GM19468 (cell line): ENCODE measurements at regions not wholly inside any gene's neighbourhood (a gene's known extent, or its start where the extent isn't known, plus 50 kb on each side); places are given as distances from the start of the nearest gene placed in this dataset.

Experiments
- ATAC-seq: cut with Tn5 transposase; IDR thresholded peaks from one replicate; pipeline ENCODE4 v1.9.1; 2021; ENCODE audit warnings: mild to moderate bottlenecking, moderate library complexity, moderate number of reproducible peaks; ENCODE audit not compliant: unreplicated experiment; ENCODE audit errors: extremely low read depth

DNA sequence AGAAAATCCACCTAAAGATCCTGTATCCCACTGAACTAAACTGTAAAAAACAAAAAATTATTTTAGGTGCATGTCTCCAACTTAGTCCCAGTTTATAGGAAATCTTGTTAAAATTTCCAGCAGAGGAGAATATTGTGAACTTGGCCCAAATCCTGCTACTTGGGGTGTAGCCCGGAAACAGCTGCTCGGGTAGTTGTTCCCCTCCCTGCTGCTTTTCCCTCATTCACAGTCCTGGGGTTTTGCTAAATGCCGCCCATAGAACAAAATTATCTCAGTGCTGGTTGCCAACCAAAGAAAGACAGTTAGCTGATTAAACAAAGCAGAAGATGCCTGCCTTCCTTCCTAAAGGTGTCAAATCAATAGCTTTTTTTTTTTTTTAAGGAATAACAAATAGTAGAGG lies 330.5 kb upstream of the KLF12 start:
- ATAC-seq, result no peak

DNA sequence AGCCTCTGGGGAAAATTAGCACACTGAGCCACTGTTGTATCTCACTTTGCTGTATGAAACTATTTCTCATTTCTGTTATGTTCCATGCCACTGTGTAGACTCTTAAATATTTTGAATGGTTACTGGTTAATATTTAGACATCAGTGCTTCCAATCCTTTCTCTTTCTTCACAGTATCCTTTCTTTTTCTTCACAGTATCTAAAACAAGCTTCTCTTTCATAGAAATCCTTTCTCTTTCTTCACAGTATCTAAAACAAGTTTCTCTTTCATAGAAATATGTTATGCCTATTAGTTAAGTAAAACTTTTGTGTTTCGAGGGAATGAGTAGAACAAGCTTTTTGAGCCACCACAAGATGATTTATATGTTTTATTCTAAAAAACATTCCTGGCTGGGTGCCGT lies 326.8 kb upstream of the KLF12 start:
- no peak for ATAC-seq

DNA sequence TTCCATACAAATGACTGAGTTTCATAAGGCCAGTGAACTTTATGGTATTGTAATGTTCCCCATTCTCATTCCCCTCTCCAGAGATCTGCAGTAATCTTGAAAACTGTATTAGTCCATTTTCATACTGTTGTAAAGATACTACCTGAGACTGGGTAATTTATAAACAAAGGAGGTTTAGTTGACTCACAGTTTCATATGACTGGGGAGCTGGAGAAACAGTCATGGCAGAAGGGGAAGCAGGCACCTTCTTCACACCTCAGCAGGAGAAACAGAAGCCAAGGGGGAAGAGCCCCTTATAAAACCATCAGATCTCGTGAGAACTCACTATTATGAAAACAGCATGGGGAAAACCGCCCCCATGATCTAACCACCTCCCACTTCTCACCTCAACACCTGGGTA lies 318.7 kb upstream of the KLF12 start:
- no peak for ATAC-seq

DNA sequence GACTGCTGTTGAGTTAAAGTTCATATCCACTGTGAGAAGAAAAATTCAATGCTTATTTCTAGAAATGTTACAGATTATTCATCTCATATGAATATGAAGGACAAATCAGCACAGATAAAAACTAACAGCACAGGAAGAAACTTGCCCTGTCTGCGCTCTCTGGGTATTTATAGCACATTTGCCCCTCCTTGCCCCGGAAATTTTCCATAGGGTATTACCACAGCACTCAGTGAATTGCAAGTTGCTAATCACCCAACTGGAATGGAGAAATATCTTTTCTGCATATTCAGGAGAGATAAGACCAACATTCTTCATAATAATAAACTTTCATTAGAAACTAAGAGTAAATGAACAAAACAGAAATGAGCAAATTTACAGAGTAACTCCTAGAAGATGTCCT lies 318.0 kb upstream of the KLF12 start:
- no peak for ATAC-seq

DNA sequence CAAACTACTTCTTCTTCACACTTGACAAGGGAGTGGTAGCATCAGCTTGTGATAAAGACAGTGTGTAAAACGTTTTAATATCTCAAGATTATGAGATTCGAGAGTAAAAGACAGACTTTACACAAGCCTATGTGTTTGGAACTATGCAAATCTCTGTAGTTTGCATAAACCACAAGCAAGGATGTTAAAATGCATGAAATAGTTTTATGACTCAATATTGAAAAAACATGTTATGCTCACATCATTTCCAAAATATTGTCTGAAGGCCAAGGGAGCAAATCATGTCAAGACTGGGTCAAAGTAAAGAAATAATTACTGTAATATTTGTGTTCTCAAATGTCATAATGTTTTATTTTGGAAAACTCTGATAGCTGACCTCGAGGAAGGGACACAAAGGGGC lies 316.8 kb upstream of the KLF12 start:
- no peak for ATAC-seq

DNA sequence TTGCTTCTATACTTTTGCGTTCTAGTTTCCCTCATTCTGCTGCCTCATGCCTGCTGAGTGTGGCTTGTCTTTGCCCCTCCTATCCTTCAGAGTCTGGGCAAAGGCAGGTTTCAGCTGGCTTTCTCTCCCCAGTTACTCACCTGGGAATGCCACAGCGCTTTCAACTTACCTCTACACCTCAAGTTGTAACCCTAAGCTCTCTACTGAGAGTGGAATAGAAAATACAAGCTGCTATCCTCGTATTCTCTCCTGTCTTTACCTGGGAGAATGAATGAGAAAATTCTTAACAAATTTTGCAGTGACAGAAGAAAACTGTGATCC lies 316.3 kb upstream of the KLF12 start:
- no peak for ATAC-seq

DNA sequence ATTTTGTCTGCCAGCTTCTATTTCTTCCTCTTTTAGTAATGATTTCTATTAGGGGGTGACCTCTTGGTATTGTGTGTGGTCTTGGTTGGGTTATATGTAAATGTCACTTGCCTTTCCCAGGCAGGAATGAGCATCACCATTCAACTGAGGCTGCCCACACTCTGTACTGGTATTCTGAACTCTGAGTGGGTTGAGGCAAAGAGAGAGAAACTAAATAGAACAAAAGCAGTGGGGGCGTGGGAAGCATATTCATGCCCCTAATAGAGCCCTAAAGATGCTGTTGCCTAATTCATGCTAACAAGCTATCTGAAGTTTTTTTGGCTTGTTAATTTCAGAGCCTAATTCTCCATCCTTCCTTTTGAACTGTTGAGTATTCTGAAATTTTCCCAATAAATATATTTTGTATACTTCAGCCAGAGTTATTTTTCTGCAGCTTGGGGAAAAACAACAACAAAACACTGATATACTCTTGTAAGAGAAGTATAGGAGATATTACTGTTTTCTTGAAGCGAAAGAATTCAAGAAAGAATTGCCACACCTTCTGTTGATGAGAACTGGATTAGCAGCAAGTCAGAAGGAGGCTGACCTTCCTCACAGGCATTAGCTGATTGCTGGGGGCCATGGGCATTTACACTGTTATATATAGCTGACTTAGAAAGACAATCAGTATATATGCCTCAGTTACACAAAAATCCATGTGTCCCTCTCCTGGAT lies 315.8 kb upstream of the KLF12 start:
- ATAC-seq, result no peak

DNA sequence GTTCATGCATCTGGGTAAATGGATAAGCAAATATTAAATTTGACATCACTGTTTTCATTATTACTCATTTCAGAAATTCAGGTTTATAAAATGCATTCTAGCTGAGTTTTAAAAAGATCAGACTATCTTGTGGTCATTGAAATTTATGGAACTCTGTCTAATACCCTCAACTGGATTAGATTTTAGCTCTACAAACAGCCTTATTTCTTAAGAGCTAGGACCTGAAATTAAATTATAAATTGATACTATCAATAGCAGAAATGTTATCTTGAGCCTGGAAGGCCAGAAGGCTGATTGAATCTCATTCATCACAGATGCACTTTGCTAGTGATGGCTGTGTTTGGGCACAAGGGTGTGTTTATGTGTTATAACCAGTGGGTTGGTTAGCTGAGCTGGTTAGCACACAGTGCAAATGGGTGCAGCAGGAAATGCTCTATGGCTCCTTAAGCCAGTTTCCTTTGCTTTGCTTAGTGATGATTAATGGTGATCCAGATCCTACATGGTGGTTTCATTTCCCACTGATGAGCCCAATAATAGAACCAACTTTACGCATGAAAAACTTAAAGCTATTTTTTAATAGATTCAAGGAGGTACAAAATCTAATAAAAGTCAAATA lies 310.8 kb upstream of the KLF12 start:
- ATAC-seq, result no peak

DNA sequence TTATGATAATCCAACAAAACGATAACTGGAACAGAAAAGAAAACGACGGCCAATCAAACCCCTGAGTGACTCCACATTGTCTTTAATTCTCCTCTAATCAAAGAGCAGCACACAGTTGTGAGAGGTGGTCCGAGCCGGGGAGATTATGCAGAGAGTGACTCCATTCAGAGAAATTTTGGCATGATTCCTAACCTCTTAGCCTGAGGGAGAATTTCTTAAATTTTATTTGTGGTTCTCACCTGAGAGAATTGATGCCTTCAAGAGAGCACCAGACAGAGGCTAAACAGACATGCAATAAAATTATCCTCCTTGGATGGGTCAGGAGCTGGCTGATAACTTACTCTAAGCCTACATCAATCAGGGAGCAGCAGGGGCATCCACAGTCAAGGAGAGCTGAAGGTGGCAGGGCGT lies 310.0 kb upstream of the KLF12 start:
- no peak for ATAC-seq

DNA sequence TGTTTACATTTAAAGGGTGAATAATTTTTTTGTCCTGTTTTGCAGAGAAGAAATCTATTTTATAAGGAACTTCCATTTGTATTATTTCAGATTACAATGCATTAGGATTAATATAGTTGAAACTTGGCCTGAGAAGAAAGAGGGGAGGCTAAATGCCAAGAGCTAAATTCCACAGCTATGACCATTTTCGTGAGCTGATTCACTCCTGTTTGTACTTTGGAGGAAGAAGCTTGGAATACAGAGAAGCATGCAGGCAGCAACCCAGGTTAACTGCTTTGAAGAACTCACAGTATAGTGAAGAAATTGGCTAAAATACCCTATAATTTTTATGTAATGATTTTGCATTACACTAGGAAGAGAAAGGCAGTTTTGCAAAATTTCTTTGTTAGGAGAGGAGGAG lies 309.4 kb upstream of the KLF12 start:
- ATAC-seq, result no peak

DNA sequence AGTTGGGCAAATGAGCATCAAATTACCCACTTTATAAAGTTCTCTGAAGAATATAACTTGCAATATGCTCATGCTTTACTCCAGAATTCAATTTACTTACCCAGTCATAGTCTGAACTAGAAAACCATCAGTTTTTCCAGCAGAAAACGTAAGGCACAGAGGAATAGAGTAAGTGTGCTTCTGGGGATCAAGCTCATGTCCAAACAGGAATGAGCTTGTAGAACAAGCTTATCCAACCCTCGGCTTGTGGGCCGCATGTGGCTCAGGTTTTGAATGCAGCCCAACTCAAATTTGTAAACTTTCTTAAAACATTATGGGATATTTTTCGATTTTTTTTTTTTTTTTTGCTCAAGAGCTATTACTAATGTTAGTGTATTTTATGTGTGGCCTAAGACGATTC lies 308.5 kb upstream of the KLF12 start:
- ATAC-seq, result no peak

DNA sequence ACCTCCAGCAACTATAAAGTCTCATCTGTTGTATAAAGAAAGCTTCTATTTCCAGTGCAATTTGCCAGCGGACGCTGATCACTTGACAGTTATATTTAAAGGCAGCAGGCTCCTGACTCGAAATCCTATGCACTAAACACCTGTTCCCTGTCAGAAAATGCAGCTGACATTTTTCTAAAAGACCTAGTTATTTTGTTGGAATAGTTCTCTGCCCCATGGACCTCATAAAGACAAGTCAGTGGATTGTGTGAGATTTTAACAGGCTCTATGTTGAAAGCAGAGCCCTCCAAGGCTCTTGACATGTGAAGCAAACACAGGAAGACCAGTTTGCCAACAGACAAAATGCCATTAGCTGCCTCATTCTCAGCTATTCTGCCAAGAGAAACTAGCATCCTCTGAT lies 304.7 kb upstream of the KLF12 start:
- no peak for ATAC-seq

DNA sequence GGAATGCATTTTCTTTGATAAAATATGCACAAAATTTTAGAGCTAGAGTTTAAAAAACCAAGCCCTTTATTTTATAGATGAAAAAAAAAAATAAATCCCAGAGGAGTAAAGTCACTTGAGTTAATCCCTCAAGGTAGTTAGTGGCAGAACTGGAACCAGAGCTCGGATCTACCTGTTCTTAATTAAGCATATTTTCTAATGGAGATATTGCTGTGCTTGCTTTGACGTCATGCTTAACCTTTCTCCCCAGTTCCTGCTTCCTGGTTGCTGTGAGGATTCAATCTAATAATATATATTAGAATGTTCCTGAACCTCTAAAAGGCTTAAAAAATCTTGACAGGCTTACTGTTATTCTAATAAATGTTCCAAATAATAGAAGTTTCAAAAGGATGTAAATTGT lies 300.6 kb upstream of the KLF12 start:
- no peak for ATAC-seq

DNA sequence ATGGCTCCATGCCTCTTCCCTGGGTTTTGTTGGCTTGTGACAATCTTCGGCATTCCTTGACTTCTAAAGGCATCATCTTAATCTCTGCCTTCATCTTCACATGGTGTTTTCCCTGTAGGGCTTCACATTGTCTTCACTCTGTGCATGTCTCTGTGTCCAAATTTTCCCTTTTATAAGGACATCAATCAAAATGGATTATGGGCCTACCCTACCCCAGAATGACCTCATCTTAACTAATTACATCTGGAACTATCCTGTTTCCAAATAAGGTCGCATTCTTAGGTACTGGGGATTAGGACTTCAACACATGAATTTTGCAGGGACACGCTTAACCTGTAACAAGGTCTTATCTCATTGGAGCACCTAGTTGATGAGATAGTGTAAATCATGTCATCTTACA lies 290.3 kb upstream of the KLF12 start:
- no peak for ATAC-seq

DNA sequence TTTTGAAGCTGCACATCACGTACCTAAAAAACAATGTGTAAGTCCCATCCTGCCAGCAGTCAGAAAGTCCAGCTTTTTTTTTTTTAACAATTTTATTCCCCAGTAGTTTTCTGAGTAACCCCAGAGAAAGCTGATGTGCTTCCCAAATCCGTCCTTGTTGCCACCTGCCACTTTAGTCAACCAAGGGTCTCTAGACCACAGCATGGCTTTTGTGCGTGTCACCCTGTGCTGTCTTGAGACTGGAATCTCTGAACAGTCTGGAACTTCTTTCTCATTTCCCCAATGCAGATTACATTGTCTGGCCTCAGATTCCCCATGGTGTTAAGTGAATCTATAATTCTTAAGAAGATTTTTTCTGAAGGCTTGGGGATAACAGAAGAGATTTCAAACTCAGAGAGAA lies 289.2 kb upstream of the KLF12 start:
- ATAC-seq, result no peak

DNA sequence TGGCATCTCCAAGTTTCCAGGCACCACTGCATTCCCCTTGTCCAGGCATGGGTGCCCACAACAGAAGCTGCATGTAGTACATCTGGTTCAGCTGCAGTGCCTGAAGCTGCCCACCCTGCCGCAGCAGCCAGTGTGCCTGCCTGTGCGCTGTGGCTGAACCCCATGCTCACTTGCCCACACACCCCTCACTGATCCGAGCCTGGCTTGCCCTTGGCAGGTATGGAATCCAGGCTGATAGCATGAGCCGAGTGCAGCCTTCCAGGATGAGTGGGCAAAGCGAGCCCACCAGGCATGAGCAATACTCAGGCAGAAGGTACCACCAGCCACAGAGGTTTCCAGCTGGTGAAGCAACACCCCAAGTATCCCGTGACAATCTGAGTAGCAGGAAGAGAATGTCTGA lies 280.3 kb upstream of the KLF12 start:
- ATAC-seq, result no peak

DNA sequence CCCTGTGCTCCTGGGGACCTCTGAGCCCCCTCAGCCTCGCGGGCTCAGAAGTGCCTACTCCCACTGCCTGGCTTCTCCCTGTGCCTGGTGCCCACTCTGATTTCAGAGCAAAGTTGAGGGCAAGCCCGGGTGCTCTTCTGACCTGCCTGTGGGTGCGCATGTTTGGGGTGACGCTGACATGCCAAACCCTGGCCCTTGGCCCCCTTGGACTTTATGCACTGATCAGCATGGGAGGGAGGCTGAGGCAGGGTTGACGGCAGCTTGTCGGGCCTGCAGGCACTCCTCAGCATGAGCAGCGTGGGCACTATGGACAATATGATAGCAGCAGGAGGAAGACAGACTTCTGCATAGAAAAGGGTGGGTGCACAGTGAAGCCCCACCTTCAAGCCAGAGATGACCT lies 279.3 kb upstream of the KLF12 start:
- ATAC-seq, result no peak

DNA sequence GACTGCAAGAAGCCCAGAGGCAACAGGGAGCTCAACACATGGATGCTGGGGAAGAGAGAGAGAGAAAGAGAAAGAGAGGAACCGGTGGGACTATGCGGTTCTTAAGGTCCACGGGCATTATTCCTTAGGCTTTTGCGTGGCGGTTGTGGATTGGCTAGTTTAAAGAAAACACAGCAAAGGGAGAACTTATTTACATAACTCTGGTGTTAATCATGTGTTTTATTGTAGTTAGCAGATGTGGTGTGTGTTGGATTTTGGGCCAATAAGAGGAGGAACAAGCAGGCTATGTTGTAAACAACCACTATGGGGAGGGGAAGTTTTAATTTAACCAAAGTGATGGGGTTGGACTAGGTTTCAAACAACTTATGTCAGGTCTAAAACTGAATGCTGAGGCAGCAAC lies 275.3 kb upstream of the KLF12 start:
- ATAC-seq, result no peak

DNA sequence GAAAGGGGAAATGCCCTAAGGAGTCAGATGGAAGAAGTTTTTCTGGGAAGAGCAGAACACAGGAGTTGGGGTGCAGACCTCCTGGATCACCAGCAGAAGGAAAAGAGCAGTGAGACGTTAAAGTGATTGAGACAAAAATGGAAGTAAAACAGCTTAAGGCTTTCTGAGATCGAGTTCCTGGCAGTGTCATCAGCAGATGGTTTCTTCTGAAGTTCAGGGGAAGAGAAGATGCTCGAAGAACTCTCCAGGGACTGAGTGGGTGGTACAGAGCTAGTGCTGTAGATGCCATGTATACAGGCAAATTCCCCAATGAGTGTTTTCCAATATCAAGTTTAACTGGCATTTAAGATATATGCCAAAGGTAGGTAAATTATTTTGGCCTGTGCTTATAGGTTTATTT lies 272.2 kb upstream of the KLF12 start:
- no peak for ATAC-seq

DNA sequence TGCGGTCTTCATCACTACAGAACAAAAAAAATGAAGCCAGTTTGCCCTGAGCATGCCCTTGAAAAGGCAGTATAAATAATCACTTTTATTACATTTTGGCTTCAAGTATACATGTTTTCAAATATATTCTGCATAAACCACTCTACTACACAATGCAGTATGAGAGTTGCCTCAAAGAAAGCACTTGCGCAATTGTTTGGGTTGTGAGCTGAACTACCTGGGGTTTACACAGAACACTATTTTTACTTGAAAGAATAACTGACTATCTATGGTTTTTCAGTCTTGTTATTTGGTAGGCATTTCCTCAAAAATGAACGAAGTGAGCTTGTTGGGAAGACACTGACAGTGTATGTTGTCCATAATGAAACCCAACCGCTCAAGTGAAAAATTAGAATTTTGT lies 264.4 kb upstream of the KLF12 start:
- ATAC-seq, result no peak

DNA sequence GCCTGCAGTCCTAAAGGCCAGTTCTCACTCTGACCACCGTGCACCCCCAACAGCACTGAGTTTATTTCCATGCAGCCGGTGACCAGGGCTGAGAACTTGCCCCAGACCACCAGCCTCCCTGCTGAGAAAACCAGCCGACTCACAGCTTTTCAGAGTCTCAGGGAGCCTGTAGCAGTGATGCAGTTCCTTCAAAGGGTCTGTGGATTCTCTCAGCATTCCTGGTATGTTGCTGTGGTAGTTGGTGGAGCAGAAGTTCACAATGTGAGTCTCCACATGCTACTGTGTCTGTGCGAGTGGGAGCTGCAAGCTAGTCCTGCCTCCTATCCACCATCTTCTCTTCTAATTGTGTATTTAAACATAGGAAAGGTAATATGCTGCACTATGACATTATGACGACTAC lies 254.9 kb upstream of the KLF12 start:
- ATAC-seq, result no peak

DNA sequence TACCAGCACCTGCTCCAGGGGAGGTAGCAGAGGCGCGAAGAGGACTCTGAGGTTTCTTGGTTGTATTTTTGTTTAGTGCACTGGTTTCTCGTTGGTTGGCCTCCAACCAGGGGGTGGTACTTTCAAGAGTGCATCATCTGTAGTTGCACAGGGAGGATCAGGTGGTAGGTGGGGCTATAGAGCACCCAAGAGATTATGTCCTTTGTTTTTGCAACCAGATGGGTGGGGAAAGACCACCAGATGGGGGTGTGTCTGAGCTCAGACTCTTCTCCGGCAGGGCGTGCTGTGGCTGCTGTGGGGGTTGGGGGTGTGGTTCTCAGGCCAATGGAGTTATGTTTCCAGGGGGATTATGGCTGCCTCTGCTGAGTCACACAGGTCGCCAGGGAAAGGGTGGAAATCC lies 254.4 kb upstream of the KLF12 start:
- ATAC-seq, result no peak

DNA sequence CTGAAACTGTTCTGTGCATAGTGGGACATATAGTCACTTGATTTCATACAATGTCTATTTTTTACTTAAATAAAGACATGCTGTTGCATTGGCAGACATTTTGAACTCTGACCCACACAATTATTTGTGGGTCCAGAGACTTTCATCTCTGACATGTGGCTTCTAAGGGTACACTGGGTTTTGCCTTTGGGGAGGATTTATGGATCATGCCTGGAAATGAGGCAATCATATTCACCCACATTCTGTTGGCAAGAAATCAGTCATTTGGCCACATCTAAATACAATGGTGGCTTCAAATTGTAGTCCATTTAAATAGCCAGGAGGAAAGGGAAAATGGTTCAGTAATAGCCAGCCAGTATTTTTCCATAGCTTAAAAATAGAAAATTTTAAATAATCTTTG lies 238.3 kb upstream of the KLF12 start:
- ATAC-seq, result no peak
